ENCODE measurements at regions not wholly inside any gene's neighbourhood (a gene's known extent, or its start where the extent isn't known, plus 50 kb on each side); places are given as distances from the start of the nearest gene placed in this dataset.

DNA sequence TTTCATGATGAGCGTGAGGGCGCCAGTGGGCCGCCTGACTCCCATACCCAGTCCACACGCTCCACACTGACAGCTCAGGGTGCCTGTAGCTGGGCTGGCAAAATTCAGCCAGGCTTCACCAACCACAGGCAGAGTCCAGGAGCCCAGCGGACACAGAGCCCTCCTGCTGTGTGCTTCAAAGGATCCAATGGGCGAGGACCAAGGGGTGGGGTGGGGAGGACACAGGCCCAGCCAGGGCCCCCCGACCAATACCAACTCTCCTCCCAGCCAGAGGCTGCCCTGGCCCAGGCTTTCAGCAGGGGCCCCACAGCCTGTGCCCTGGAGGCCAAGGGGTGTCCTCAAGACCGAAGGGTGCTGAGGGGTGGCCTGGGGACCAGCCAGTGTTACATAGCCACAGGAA lies 336.1 kb downstream of the CTTN start (continued):
- TF ChIP-seq, protein P1, sequence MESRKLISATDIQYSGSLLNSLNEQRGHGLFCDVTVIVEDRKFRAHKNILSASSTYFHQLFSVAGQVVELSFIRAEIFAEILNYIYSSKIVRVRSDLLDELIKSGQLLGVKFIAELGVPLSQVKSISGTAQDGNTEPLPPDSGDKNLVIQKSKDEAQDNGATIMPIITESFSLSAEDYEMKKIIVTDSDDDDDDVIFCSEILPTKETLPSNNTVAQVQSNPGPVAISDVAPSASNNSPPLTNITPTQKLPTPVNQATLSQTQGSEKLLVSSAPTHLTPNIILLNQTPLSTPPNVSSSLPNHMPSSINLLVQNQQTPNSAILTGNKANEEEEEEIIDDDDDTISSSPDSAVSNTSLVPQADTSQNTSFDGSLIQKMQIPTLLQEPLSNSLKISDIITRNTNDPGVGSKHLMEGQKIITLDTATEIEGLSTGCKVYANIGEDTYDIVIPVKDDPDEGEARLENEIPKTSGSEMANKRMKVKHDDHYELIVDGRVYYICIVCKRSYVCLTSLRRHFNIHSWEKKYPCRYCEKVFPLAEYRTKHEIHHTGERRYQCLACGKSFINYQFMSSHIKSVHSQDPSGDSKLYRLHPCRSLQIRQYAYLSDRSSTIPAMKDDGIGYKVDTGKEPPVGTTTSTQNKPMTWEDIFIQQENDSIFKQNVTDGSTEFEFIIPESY (IDR thresholded peaks at IDR 0.05) = no peak
- no peak for TF ChIP-seq SP1 (IDR thresholded peaks at IDR 0.05)

DNA sequence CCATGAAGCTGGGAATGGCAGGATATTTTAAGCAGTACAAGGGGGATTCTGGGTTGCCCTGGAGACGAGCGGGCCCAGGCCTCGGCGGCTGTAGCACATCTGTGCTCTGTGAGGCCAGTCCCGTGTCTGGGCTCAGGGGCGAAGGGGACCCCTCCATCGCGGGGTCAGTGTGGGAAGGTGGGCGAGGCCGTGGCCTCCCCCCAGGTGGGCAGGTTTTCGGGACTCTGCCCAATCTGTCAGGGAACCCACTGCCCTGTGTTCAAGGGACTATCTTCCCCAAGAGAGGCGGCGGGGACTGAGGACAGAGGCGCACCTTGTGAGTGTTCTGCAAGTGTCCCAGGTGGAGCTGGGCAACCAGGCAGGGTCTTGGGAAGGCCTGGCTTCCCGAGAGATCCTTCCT lies 336.6 kb downstream of the CTTN start:
- Histone ChIP-seq H3K27ac (ENCODE audit: low read depth in 1 of 2, low read length in 2 of 2) (no peak overlapping the region), H3K9ac (ENCODE audit: low read depth in 1 of 2, low read length in 2 of 2) (no peak overlapping the region), H3K36me3 (ENCODE audit: control insufficient read depth in 4 of 4, insufficient read depth in 3 of 4, low read depth in 1 of 4, low read length in 3 of 4) (no peaks in the 10 kb centered on the region), H3K27me3 (ENCODE audit: control insufficient read depth in 4 of 4, insufficient read depth in 4 of 4, low read length in 3 of 4) (no peaks in the 10 kb centered on the region), H3K4me3 (ENCODE audit: low read depth in 1 of 3, low read length in 3 of 3) (no peak overlapping the region), H3K4me1 (ENCODE audit: control insufficient read depth in 4 of 4, insufficient read depth in 4 of 4, low read length in 3 of 4) (no peaks in the 10 kb centered on the region), H3K9me3 (ENCODE audit: control insufficient read depth in 4 of 4, low read length in 3 of 4) (no peaks in the 10 kb centered on the region)
- WGBS = 93% methylated on average over 15 of the region's 15 CpGs
- no peak for DNase-seq (ENCODE audit: low spot score)
- TF ChIP-seq GABPA (IDR thresholded peaks at IDR 0.05 in 1 of 2, conservative IDR thresholded peaks at IDR 0.05 in 1 of 2) (no peak), RAD21 (IDR thresholded peaks at IDR 0.05) (no peak), HNF4A (conservative IDR thresholded peaks at IDR 0.05) (no peak), JUND (IDR thresholded peaks at IDR 0.05) (no peak), HNF4G (IDR thresholded peaks at IDR 0.05) (no peak), FOXA1 (IDR thresholded peaks at IDR 0.05) (no peak), FOXA2 (IDR thresholded peaks at IDR 0.05) (no peak)
- TF ChIP-seq, protein P2, sequence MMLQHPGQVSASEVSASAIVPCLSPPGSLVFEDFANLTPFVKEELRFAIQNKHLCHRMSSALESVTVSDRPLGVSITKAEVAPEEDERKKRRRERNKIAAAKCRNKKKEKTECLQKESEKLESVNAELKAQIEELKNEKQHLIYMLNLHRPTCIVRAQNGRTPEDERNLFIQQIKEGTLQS (IDR thresholded peaks at IDR 0.05) = no peak
- TF ChIP-seq, protein P3, sequence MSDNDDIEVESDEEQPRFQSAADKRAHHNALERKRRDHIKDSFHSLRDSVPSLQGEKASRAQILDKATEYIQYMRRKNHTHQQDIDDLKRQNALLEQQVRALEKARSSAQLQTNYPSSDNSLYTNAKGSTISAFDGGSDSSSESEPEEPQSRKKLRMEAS (IDR thresholded peaks at IDR 0.05) = no peak

DNA sequence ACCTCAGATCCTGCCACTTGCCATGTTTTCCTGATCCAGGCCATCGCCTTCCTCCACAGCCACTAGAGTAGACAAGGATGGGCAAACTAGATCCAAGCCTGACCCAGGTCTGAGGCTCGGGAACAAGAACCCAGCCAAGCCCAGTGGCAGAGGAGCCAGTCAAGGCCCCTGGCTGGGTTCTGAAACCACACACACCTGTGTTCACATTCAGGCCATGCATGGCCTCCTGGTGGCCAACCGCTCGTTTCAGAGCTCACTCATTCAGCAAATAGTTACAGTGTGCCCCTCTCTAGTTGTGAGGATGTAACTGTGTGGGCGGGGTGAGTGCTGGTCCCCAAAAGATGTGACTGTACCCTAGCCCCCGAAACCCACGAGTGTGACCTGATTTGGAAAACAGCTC lies 337.6 kb downstream of the CTTN start:
- 92% methylated on average over 7 of the region's 7 CpGs for WGBS
- Histone ChIP-seq H3K4me3 (ENCODE audit: low read depth in 1 of 3, low read length in 3 of 3) (no peak overlapping the region), H3K36me3 (ENCODE audit: control insufficient read depth in 4 of 4, insufficient read depth in 3 of 4, low read depth in 1 of 4, low read length in 3 of 4) (no peaks in the 10 kb centered on the region), H3K27ac (ENCODE audit: low read depth in 1 of 2, low read length in 2 of 2) (no peak overlapping the region), H3K4me1 (ENCODE audit: control insufficient read depth in 4 of 4, insufficient read depth in 4 of 4, low read length in 3 of 4) (no peaks in the 10 kb centered on the region), H3K27me3 (ENCODE audit: control insufficient read depth in 4 of 4, insufficient read depth in 4 of 4, low read length in 3 of 4) (no peaks in the 10 kb centered on the region), H3K9me3 (ENCODE audit: control insufficient read depth in 4 of 4, low read length in 3 of 4) (no peaks in the 10 kb centered on the region), H3K9ac (ENCODE audit: low read depth in 1 of 2, low read length in 2 of 2) (no peak overlapping the region)
- TF ChIP-seq FOXA2 (IDR thresholded peaks at IDR 0.05) (no peak), HNF4G (IDR thresholded peaks at IDR 0.05) (no peak), JUND (IDR thresholded peaks at IDR 0.05) (no peak), TAF1 (conservative IDR thresholded peaks at IDR 0.05) (no peak)
- TF ChIP-seq, protein P2 (IDR thresholded peaks at IDR 0.05) = no peak
- TF ChIP-seq, protein P3 (IDR thresholded peaks at IDR 0.05) = no peak
- no peak for DNase-seq (ENCODE audit: low spot score)

DNA sequence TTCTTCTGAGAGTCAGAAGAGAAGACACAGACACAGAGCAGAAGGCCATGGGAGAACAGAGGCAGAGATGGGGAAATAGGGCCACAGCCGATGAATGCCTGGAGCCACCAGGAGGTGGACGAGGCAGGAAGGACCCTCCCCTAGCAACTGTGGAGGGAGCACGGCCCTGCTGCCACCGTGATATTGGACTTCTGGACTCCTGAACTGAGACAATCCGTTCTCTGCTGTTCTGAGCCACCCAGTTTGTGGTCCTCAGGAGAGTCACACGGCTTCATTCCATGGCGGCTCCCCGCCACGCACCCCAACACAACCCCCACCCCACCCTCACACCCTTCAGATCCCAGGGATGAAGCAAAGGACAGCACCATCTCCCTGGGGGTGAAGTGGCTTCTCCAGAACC lies 338.1 kb downstream of the CTTN start:
- H3K27ac ChIP-seq (ENCODE audit: low read depth in 1 of 2, low read length in 2 of 2) = no peak overlapping the region
- no peak overlapping the region for H3K4me3 ChIP-seq (ENCODE audit: low read depth in 1 of 3, low read length in 3 of 3)
- TF ChIP-seq, protein P4, sequence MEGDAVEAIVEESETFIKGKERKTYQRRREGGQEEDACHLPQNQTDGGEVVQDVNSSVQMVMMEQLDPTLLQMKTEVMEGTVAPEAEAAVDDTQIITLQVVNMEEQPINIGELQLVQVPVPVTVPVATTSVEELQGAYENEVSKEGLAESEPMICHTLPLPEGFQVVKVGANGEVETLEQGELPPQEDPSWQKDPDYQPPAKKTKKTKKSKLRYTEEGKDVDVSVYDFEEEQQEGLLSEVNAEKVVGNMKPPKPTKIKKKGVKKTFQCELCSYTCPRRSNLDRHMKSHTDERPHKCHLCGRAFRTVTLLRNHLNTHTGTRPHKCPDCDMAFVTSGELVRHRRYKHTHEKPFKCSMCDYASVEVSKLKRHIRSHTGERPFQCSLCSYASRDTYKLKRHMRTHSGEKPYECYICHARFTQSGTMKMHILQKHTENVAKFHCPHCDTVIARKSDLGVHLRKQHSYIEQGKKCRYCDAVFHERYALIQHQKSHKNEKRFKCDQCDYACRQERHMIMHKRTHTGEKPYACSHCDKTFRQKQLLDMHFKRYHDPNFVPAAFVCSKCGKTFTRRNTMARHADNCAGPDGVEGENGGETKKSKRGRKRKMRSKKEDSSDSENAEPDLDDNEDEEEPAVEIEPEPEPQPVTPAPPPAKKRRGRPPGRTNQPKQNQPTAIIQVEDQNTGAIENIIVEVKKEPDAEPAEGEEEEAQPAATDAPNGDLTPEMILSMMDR (IDR thresholded peaks at IDR 0.05; ENCODE audit: low read depth, low read length, missing input control) = no peak
- TF ChIP-seq, protein P2 (IDR thresholded peaks at IDR 0.05) = no peak
- no peak for TF ChIP-seq YY1 (IDR thresholded peaks at IDR 0.05)
- TF ChIP-seq, protein P1 (IDR thresholded peaks at IDR 0.05) = no peak
- TF ChIP-seq, protein P3 (IDR thresholded peaks at IDR 0.05) = no peak
- TF ChIP-seq GABPA (IDR thresholded peaks at IDR 0.05 in 1 of 2, conservative IDR thresholded peaks at IDR 0.05 in 1 of 2) = no peak
- no peak for TF ChIP-seq EGR1 (IDR thresholded peaks at IDR 0.05; ENCODE audit: low read depth in 2 of 2)
- no peak for TF ChIP-seq FOXA2 (IDR thresholded peaks at IDR 0.05)
- no peaks in the 10 kb centered on the region for H3K36me3 ChIP-seq (ENCODE audit: control insufficient read depth in 4 of 4, insufficient read depth in 3 of 4, low read depth in 1 of 4, low read length in 3 of 4)
- no peak for DNase-seq (ENCODE audit: low spot score)
- H3K4me1 ChIP-seq (ENCODE audit: control insufficient read depth in 4 of 4, insufficient read depth in 4 of 4, low read length in 3 of 4) = no peaks in the 10 kb centered on the region
- WGBS = 88% methylated on average over 9 of the region's 9 CpGs
- no peak overlapping the region for H3K9ac ChIP-seq (ENCODE audit: low read depth in 1 of 2, low read length in 2 of 2)
- H3K9me3 ChIP-seq (ENCODE audit: control insufficient read depth in 4 of 4, low read length in 3 of 4) = no peaks in the 10 kb centered on the region
- H3K27me3 ChIP-seq (ENCODE audit: control insufficient read depth in 4 of 4, insufficient read depth in 4 of 4, low read length in 3 of 4) = no peaks in the 10 kb centered on the region

Measured in liver (tissue), 8 donors.